ENCODE measurements at regions not wholly inside any gene's neighbourhood (a gene's known extent, or its start where the extent isn't known, plus 50 kb on each side); places are given as distances from the start of the nearest gene placed in this dataset.

DNA sequence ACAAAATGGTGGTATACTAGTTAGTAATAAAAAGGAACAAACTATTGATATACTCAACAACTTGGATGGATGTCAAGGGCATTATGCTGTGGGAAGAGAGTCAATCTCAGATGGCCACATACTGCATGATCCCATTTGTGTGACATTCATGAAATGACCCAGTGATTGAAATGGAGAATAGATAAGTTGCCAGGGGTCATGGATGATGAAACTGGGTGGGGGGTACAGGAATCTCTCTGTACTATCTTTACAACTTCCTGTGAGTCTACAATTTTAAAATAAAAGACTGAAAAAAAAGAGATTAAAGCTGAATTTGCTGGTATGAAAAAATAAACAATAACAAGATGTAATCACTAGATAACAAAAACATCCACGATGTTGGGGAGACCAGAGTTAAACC is 70.5 kb upstream of the CDYL2 start:
- H3K4me3 ChIP-seq = no peak overlapping the region
- H3K27ac ChIP-seq = no peak overlapping the region

DNA sequence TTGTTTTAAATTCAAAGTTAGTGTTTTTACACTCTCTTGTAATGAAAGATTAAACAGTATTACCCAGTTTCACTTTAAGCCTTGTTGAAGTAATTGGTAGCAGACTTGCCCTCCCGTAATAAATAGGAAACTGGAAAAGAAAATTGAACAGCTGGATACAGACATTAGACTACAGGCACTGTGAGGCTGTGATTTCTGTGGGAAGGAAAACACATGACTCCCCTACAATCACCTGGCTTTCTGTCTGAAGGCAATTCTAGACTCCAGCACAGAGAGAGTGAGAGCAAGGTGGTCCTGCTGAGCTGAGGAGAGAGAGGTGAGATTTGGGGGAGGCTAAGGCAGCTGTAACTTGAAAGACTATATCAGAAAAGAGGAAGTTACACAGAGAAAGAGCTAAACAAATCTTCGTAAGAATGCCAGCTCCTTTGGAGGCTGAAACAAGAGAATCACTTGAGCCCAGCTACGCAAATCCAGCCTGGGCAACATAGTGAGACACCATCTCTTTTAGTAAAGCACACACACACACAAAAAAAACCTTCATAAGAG is 57.8 kb upstream of the CDYL2 start:
- no peak overlapping the region for H3K27ac ChIP-seq
- no peak overlapping the region for H3K4me3 ChIP-seq

All from skin epidermis (tissue), 12 donors.